ENCODE measurements at regions not wholly inside any gene's neighbourhood (a gene's known extent, or its start where the extent isn't known, plus 50 kb on each side); places are given as distances from the start of the nearest gene placed in this dataset.

DNA sequence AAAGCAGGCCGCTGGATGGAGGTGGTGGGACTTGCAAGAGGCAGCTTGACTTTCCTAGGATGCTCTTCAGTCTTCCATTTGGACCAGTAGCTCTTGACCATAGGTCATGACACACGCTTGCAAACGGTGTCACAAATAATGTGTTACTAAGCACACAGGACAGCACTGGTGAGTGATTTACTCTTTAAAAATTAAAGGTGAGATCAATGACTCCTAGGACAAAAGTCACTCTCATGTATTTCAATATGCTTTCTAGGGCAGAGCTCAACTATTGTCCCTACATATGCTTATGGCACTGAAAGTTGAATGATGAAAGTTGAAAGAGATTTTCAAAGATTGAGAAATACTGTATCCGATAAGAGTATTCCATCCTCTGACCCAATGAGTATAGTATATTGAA is 496.7 kb downstream of the EBF1 start:
- CTCF ChIA-PET (ENCODE audit: low intra/inter-chr PET ratio, low total read pairs), result no interaction called here
- in situ Hi-C loops (cut with HindIII; ENCODE audit: extremely low pct_ligation_motif_present, low pct_unique_long_range_greater_than_20kb), result no loop called here

More for the DNA sequence above, 496.7 kb downstream of the EBF1 start:
- BruUV-seq (replicated peaks), result no TSS peak
- no peak overlapping the region for H2AFZ ChIP-seq (ENCODE audit: low read length)
- no peaks in the 10 kb centered on the region for H4K20me1 ChIP-seq (ENCODE audit: insufficient read depth, low read length)
- POLR2A ChIA-PET, result no interaction called here
- H3K4me1 ChIP-seq (ENCODE audit: insufficient read depth, low read length), result no peaks in the 10 kb centered on the region
- no peak overlapping the region for H3K4me2 ChIP-seq (ENCODE audit: low read depth, low read length)
- no peaks in the 10 kb centered on the region for H3K79me2 ChIP-seq (ENCODE audit: insufficient read depth, low read length)
- ATAC-seq (no peak), FAIRE-seq (no peak), DNase-seq (ENCODE audit: low spot score) (no peak)
- no peaks in the 10 kb centered on the region for H3K27me3 ChIP-seq (ENCODE audit: control insufficient read depth in 1 of 2, insufficient read depth in 2 of 2, low read length in 2 of 2)
- no peaks in the 10 kb centered on the region; the same call in 1 of the 2 replicates for H3K9me3 ChIP-seq (ENCODE audit: low read length)
- no peak overlapping the region for H3K27ac ChIP-seq (ENCODE audit: extremely low read length, insufficient read depth, low read length)
- no peaks in the 10 kb centered on the region for H3K36me3 ChIP-seq (replicated peaks in 1 of 2; ENCODE audit: control insufficient read depth in 1 of 2, insufficient read depth in 2 of 2, low read length in 2 of 2)
- intact Hi-C loops (cut with micrococcal nuclease; ENCODE audit: unreplicated experiment), result no loop called here
- no peak overlapping the region for H3K9ac ChIP-seq (ENCODE audit: insufficient read depth, low read depth, low read length)
- TF ChIP-seq SIN3A (IDR thresholded peaks at IDR 0.05; ENCODE audit: borderline replicate concordance, low read depth, low read length) (no peak), RAD51 (IDR thresholded peaks at IDR 0.05; ENCODE audit: borderline replicate concordance) (no peak), ZSCAN31 (CRISPR knock-in tag; IDR thresholded peaks at IDR 0.05; ENCODE audit: low read depth) (no peak)
- TF ChIP-seq, protein P1, sequence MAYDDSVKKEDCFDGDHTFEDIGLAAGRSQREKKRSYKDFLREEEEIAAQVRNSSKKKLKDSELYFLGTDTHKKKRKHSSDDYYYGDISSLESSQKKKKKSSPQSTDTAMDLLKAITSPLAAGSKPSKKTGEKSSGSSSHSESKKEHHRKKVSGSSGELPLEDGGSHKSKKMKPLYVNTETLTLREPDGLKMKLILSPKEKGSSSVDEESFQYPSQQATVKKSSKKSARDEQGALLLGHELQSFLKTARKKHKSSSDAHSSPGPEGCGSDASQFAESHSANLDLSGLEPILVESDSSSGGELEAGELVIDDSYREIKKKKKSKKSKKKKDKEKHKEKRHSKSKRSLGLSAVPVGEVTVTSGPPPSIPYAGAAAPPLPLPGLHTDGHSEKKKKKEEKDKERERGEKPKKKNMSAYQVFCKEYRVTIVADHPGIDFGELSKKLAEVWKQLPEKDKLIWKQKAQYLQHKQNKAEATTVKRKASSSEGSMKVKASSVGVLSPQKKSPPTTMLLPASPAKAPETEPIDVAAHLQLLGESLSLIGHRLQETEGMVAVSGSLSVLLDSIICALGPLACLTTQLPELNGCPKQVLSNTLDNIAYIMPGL (CRISPR knock-in tag; IDR thresholded peaks at IDR 0.05; ENCODE audit: borderline replicate concordance in 1 of 2, low read depth in 1 of 2), result no peak
- TF ChIP-seq, protein P2, sequence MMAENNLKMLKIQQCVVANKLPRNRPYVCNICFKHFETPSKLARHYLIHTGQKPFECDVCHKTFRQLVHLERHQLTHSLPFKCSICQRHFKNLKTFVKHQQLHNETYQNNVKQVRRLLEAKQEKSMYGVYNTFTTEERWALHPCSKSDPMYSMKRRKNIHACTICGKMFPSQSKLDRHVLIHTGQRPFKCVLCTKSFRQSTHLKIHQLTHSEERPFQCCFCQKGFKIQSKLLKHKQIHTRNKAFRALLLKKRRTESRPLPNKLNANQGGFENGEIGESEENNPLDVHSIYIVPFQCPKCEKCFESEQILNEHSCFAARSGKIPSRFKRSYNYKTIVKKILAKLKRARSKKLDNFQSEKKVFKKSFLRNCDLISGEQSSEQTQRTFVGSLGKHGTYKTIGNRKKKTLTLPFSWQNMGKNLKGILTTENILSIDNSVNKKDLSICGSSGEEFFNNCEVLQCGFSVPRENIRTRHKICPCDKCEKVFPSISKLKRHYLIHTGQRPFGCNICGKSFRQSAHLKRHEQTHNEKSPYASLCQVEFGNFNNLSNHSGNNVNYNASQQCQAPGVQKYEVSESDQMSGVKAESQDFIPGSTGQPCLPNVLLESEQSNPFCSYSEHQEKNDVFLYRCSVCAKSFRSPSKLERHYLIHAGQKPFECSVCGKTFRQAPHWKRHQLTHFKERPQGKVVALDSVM (CRISPR knock-in tag; IDR thresholded peaks at IDR 0.05), result no peak
- TF ChIP-seq, protein P3, sequence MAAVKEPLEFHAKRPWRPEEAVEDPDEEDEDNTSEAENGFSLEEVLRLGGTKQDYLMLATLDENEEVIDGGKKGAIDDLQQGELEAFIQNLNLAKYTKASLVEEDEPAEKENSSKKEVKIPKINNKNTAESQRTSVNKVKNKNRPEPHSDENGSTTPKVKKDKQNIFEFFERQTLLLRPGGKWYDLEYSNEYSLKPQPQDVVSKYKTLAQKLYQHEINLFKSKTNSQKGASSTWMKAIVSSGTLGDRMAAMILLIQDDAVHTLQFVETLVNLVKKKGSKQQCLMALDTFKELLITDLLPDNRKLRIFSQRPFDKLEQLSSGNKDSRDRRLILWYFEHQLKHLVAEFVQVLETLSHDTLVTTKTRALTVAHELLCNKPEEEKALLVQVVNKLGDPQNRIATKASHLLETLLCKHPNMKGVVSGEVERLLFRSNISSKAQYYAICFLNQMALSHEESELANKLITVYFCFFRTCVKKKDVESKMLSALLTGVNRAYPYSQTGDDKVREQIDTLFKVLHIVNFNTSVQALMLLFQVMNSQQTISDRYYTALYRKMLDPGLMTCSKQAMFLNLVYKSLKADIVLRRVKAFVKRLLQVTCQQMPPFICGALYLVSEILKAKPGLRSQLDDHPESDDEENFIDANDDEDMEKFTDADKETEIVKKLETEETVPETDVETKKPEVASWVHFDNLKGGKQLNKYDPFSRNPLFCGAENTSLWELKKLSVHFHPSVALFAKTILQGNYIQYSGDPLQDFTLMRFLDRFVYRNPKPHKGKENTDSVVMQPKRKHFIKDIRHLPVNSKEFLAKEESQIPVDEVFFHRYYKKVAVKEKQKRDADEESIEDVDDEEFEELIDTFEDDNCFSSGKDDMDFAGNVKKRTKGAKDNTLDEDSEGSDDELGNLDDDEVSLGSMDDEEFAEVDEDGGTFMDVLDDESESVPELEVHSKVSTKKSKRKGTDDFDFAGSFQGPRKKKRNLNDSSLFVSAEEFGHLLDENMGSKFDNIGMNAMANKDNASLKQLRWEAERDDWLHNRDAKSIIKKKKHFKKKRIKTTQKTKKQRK (IDR thresholded peaks at IDR 0.05; ENCODE audit: low read length), result no peak
- TF ChIP-seq, protein P4, sequence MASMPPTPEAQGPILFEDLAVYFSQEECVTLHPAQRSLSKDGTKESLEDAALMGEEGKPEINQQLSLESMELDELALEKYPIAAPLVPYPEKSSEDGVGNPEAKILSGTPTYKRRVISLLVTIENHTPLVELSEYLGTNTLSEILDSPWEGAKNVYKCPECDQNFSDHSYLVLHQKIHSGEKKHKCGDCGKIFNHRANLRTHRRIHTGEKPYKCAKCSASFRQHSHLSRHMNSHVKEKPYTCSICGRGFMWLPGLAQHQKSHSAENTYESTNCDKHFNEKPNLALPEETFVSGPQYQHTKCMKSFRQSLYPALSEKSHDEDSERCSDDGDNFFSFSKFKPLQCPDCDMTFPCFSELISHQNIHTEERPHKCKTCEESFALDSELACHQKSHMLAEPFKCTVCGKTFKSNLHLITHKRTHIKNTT (CRISPR knock-in tag; IDR thresholded peaks at IDR 0.05), result no peak
- TF ChIP-seq, protein P5, sequence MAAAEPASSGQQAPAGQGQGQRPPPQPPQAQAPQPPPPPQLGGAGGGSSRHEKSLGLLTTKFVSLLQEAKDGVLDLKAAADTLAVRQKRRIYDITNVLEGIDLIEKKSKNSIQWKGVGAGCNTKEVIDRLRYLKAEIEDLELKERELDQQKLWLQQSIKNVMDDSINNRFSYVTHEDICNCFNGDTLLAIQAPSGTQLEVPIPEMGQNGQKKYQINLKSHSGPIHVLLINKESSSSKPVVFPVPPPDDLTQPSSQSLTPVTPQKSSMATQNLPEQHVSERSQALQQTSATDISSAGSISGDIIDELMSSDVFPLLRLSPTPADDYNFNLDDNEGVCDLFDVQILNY (CRISPR knock-in tag; conservative IDR thresholded peaks at IDR 0.05), result no peak
- WGBS (ENCODE audit: low lambda C conversion rate), result 25% methylated on average over 4 of the region's 4 CpGs
- H3K4me3 ChIP-seq (replicated peaks in 1 of 3; ENCODE audit: insufficient read depth in 1 of 3, low read depth in 2 of 3, low read length in 3 of 3), result no peak overlapping the region
